Renal cortical epithelial cell (primary cell): ENCODE measurements at regions not wholly inside any gene's neighbourhood (a gene's known extent, or its start where the extent isn't known, plus 50 kb on each side); places are given as distances from the start of the nearest gene placed in this dataset.

Source experiments
- DNase-seq: peaks from one replicate; pipeline ENCODE4 v3.0.0-alpha.2; 2011; ENCODE audit warnings: low read depth

DNA sequence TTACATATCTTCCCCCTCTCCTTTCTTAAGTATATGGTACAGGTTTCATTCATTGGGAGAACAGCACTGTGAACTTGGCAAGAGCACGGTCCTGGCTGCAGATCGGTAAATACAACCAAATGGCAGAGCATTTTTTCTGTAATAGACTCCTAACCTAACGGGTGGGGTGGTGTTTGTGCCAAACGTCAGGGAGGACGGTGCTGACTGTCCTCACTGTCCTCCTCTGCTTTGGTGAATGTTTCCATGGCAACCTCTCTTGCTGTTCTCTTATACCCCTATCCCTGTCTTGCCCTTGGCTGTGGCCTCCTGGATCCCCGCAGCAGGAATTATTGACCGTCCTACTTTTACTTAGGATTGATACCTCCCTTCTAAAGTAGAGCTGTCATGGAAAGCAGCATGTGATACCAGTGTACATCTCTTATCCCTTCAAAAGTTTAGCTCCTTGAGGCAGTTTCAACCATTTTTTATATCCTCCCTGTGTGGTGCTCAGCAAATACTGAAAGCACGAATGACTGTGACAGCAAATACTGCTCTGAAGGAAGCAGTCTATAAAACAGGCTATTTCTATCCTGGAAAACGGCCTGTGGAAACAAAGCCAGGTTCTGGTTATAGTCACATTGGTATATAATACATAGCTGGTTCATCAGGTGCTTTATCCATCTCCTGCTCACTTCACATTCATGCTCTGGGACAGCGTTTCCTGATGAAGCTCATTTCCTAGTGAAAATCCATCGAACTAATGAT is 275.4 kb upstream of the C2CD4B start:
- DNase-seq: no peak

DNA sequence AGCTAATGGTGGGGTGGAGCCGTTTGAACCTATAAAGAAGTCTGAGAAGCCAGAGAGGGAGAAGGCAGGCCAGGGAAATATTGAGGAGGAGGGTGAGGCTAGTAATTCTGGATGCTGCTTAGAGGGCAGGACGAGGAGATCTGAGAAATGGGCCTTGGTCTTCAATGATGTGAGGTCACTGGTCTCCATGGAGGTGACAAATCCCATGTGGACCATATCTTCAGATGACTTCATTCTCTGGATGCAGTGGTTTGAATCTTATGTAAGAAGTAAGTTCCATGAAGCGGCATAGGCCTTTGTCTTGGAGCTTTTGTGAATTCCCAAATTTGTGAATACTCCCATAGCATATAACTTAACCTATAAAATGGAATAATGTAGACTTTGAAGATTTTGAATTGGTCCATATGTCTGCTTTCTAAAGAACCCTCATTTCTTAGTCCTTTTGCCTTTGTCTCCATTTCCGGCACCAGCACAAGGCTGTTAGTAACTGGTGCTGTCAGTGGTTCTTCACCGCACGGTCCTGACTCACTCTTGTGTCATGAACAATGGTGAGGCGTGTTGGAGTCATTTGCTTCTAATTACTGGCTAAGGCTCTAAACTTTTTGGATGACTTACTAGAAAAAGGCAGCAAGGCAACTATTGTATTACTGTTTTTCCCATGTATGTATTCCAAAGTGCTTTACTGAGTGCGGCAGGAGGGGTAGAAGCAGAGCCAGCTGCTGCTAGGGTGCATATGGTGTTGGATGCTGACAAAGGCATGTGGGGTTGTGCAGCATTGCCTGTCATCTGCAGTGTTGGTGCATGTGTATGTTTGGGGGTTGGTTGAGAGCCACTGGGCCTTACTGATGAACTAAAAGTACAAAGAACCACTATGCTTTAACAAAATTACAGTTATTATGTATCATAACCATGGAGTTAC is 279.3 kb upstream of the C2CD4B start:
- DNase-seq: peak; percentile 93

DNA sequence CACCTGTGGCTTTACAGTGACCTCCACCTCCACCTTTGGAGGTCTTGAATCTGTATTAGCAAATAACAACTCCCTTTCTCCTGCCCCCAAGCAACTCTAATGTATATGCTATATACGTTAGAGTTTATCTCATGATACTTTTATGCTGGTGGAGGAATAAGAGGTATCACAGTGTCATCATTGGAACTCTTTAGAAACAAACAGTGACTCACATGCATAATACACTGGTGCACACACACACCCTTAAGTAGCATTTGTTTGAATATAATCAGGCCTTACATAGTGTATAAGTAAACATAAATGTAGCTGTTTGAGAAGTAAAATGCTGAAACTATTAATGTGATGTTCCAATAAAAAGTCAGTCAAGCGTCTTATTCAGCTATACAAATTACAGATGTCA is 280.2 kb upstream of the C2CD4B start:
- peak; percentile 51 for DNase-seq

DNA sequence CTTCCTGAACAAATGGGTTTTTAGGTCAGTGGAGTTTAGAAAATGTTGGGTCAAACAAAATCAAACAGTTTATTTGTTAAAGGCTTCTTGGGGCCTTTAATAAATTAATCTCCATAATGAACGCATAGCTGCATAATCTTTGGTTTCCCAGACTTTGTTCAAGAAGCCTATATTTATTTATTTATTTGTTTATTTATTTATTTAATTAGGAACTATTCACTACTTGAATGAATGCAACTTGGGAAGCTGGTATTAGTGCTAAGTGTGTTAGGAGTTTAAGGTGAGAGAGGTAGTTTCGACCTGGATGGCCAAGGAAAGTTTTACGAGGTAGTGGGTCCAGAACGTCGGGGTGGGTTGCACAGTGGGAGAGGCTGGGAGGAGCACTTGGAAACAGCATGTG is 281.9 kb upstream of the C2CD4B start:
- no peak for DNase-seq

DNA sequence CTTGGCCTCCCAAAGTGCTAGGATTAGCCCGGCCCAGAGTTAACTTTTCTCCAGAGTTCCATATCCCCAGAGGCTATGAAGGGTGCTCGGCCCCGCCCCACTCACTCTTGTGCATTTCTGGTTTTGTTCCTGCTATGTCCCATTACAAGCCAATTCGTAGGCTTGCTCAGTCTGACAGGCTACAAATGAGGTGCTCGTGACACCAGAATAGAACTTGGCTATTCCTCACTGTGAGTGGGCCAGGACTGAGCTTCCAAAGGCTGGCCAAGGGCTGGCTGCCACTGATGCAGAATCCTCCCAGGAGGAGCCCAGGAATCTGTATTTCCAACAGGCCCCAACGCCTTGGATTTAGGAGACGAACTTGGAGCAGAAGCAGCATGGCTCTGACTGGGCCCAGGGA is 282.7 kb upstream of the C2CD4B start:
- DNase-seq: no peak

DNA sequence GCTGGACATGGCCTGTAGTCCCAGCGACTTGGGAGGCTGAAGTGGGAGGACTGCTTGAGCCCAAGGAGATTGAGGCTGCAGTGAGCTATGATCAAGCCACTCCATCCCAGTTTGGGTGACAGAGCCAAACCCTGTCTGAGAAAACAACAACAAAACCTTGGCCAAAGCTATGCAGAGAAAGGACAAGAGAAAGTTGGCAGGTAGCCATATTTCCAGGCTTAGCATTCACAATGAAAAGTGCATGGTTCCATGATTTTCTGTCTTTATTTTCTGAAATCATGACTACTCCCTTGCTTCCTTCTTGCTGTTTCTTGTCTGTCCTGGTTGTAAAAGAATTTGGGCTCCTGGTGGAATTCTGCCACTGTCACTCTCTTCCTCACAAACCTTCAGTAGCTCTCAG is 284.6 kb upstream of the C2CD4B start:
- DNase-seq: peak; percentile 57

DNA sequence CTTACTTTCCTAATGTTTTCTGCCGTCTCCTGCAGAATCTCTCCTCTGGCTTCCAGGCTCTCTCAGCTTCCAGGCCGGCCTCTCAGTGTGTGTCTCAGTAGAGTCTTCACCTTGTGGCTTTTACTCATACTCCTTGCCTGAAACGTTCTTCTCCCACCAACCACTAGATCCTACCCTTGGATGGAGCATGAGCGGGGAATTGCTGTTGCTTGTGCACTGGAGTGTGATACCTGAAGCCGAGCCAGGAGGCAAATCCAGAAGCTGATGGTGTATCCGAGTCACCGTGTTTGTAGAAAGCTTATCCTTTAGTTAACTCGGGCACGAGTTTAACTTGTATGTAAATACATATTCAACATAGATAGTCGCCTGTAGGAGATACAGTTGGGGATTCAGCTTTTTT is 285.0 kb upstream of the C2CD4B start:
- DNase-seq: peak; percentile 57

DNA sequence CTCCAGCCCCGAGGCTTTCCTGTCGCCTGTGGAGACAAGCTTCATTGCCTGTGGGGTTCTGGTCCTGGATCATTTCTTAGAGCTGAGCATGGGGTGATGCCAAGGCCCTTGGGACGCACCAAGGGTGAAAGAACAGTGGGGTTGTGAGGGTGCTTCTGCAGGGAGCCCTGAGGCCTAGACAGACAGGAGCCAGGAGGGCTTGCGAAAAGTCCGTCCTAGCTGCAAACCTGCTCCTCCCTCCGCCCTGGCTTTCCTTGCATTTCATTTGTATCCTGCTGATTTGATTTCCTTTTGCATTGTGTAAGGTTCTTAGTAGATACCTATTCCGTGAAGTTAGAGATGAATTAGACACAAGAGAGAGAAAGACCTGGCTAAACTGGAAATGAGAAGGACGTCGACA is 286.9 kb upstream of the C2CD4B start:
- DNase-seq: no peak

DNA sequence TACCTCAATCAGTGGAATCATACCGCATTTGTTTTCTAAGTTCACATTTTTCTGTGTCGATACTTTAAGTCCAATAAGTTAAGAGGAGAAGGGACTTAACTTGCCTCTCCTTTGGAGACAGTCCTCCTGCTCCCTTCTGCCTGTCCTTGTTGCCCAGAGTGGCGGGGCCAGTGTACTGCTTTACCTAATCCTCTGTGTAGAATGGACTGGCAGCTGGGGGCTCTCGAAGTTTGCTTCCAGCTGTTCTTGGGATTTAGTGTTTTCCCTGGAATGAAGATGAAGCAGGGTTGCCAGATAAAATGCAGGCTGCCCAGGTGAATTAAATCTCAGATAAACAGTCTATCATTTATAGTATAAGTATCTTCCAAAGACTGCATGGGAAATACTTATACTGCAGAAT is 287.6 kb upstream of the C2CD4B start:
- DNase-seq: no peak

DNA sequence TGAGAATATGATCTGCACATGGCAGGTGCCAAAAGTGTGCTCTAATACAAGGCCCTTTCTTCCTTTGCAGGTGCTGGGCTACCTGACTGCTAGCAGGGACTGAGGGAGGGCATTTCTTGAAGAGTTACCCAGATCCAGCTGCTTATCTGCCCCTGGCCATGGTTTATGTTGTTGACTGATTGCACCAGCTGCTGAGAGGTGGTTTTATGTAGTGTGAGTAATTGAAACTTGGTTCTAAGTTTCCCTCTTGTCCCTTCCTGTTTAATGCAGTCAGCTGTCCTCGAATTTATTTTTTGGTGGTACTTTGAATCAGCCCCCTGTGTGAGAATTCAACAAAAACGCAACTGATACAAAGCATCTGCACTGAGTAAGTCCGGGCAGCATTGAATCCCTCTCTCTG is 288.3 kb upstream of the C2CD4B start:
- DNase-seq: peak; percentile 62

DNA sequence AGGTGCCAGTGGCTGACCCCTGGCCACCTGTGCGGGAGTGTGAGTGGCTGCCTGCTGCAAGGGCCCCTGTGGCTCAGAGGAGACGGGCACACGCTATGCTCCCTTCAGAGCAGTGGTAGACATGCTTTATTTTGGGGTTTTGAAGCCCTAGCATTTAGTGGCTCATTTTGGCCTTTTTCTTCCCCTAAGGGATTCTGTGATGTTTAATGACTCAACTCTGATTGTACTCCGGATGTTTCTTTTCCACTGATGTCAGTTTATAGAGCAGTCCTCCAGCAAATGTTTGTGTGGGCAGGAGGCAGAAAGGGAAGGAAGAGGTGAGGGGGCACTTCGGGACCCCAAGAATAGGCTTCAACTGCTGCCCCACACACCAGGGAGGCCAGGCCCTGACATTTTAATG is 288.9 kb upstream of the C2CD4B start:
- peak; percentile 54 for DNase-seq

DNA sequence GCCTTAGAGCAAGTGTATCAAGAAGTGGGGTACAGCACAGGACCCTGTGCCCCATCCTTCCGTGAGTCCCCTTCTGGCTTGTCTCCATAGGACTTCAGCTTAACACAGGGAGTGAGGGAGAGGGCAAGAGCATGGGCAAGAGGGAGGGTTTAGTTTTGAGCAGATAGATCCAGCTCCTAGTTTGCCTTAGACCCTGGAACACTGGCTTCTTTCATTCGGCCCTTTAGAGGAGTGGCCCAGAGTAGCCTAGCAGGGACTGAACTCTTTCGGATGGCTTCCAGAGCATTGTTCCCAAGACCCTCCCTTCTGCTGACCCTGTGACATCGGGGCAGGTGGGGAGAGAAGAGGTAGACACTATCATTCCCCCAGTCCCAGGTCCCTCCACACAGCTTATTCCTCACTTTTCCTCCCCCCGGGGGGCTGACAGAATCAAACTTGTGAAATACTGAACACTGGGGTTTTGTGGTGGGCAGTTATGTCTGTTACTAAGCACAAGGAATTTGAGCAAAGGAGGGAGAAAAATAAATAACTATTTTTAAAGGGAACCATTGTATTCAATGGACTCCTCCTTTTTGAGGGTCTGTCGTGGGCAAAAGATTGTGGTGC is 289.6 kb upstream of the C2CD4B start:
- no peak for DNase-seq

DNA sequence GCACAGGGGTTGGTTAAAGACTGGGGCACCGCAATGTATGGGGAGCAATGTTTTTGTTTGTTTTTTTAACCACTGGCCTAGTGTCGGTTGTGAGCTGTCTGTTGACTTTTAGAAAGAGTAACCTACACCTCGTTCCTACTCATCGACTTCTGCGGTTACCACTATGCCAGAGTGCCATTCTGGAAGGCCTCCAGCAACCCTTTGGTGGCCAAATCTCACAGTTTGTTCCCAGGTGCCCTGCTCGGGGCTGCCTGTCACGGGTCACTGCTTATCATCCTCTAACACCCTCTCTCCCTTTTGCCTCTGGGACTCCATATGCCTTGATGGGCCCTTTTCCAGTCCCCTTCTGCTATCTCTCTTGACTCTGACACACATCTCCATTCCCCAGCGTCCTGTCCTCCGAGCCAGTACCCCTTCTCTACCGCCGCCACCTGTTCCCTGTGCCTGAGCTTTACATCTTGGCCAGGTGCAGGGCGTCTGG is 290.4 kb upstream of the C2CD4B start:
- DNase-seq: no peak

DNA sequence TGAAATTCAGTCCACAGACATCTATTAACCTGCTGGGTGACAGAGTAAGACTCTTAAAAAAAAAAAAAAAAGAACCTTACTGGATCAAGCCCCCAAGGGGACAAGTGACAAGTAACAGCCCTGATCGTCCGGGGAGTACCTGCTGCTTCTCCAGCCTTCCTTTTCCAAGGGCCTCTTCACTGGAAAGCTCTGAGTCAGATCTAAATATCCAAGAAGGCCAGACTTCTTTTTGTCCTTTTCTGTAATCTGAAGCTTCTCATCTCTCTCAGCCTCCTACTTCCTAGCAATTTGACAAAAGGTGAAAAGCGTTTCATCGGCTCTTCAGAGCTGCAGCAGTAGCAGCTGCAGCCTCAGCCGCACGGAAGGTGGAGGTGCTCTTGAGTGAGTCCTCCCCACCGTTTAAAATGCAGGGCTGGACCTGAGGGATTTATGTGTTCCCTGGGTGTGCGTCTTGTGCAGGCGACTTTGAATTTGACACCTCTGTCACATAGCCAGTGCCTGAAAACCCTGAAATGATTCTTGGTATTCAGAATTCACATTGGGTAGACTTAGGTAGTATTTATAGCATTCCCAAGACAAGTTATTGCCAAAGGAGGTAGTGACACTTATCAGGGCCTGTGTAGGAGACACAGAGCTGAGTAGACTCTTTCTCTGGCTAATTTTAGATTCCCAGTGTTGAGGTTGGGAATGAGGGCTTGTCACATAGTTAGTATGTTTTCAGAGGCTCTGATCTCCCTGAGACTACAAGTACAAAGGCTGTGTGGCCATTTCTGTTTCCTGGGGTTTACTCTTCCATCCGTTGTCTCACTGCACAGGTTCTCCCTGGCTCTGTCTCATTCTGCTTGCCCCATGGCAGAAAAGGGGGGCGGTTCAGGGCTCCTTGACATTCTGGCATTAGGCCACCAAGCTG is 291.2 kb upstream of the C2CD4B start:
- DNase-seq: no peak

DNA sequence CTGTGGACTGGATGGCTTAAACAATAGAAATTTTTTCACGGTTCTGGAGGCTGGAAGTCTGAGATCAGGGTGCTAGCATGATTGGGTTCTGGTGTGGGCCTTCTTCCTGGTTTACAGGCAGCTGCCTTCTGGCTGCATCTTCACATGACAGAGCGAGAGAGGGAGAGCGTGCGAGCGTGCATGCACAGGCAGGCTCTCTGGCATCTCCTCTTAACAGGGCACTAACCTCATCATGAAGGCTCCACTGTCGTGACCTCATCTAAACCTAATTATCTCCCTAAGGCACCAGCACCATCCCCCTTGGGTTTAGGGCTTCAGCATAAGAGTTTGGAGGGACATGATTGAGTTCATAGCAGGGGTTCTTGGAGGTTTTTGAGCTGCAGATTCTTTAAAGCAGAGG is 292.0 kb upstream of the C2CD4B start:
- no peak for DNase-seq

DNA sequence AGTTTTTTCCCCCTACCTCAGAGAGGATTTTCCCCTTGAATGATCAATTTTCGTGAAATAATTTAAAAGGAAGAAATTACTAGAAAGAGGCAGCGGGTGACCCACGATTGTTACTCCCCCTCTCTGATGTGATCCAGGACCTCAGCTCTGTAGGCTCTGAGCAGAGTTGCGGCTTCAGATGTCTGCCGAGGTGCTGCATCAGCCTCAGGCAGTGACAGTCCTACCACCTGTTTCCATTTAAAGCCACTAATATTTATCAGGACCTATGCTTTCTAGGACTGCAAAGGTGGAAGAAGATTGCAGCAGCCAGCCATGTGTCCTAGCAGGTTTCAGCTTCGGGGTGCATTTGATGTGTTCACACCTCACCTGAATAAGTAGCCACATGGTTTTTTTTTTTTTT is 294.8 kb upstream of the C2CD4B start:
- no peak for DNase-seq

DNA sequence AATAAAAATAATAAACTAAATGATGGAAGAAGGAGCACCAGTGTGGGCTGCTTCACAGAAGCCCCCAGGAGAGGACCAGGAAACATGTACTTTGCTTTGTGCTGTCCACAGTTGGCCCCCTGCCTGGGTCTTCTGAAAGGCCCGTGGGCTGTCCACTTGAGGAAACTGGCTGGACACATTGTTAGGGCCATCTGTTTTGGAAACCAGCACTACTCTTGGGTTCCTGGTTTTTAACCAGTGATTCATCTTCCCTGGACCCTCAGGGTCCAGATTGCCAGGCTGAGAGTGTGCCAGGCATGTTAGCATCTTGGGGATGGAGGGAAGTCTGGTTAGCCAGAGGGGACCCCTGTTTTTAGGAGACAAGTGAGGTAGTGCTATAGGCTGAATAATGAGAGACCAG is 297.2 kb upstream of the C2CD4B start:
- no peak for DNase-seq

DNA sequence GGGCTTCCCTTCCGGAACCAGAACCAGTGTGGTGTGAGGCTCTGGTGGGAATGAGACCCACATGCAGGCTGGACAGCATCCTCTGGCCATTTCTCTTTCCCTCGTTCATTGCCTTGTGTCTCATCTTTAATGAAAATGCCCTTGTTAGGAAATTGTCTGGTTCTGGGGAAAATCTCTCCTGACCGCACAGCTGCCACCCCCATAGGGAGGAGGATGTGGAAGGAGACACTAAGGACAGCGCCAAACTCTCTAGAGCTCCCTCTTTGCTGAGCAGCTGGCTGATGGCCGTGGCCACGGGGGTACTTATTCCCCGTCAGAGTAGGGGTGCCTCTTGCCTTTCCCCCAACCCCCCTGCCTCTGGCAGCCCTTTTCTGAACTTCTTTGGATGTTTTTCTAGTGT is 297.6 kb upstream of the C2CD4B start:
- no peak for DNase-seq

DNA sequence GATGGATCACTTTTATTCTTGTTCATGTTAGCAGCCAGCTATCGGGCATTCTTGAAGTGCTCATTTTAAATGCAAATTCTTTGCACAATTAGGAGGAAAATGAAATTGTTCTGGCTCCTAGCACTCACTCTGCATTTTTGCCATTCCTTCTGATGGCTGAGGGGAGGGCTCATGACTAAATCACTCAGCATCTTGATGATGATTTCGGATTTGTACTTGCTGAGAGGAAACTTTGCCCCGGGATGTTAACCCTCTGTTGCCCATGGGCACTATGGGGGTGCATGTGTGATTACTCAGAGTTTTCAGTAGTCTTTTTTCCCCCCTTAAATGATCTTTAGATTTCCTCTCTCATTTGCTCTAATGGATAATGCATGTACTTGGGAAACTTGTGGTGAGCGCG is 299.6 kb upstream of the C2CD4B start:
- DNase-seq: peak; percentile 83

DNA sequence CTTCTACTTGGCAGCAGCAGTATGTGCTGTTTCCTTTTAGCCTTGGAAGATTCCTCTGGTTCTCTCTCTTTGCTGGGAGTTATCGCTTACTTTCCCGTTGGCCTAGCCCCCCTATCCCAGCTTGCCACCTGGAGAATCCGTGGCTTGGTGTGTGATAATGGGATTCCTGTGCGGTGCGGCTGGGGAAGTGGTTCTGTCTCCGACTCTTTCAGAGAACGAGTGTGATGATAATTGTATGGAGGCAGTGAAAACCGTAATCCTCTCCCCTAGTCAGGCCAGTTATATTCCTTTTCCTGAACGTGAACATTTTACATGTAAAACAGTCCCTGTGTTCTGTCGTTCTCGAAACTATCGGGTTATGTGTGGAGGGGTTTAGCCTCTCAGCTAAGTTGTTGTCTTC is 300.1 kb upstream of the C2CD4B start:
- DNase-seq: no peak

DNA sequence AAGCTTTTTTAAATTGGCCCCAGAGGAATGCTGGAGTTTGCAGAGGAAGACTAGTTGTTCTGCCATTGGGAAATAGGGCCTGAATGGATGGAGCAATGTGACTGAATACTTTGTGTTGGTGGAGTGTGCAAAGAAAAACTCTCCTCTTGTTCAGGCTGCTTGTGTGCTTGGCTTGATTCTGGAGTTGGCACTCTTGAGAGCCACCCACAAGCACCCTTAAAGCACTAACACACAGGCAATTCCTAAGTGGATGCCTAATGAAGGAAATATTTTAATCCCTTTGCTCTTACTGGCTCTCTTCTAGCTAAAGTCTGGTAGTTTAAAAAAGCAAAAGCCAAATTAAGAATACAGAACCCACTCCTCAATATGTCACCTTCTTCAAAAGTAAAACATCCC is 304.4 kb upstream of the C2CD4B start:
- no peak for DNase-seq
